GM13976 (cell line): ENCODE measurements at regions not wholly inside any gene's neighbourhood (a gene's known extent, or its start where the extent isn't known, plus 50 kb on each side); places are given as distances from the start of the nearest gene placed in this dataset.

Source experiments
- DNase-seq: peaks from one replicate; pipeline ENCODE4 v3.0.0; 2012; ENCODE audit warnings: low spot score
- in situ Hi-C: fragments of 300-500 bp; cut with MboI; formaldehyde crosslinking; loops from one replicate; pipeline ENCODE4 v1.12.0; 2022; ENCODE audit warnings: low sequenced_read_pairs, mixed read lengths, inconsistent platforms; ENCODE audit not compliant: unreplicated experiment
- TF ChIP-seq, protein P1 (sequence below): IDR thresholded peaks from 2 replicates; pipeline ENCODE4 v1.5.1; 2012; ENCODE audit warnings: borderline replicate concordance, mild to moderate bottlenecking; ENCODE audit not compliant: insufficient read depth; ENCODE audit errors: extremely low read depth, missing control alignments, control extremely low read depth

DNA sequence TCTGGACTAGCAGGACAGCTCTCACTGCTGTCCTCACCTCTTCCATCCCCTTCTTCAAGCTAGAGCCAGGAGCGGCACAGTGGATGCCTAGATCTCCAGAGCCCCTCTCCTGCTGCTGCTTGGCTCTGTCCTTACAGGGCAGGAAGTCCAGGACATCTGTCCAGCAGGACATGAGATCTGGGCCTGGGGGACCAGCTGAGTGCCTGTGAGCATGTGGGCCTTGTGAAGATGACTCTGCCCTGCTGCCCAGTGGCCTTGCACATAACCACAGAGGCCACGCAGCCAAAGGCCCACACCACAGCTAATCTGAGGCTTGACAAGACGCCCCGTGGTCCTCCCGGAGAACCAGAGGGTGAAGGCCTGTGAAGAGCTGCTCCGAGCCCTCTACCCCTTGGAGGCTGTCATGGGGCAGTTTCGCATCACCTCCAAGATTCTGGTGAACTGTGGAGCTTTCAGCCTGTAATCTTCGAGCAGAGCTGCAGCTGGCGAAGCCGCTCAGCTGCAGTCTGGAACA lies 516.7 kb upstream of the HS6ST1 start:
- in situ Hi-C loops, result no loop called here
- no peak for DNase-seq
- TF ChIP-seq, protein P1, sequence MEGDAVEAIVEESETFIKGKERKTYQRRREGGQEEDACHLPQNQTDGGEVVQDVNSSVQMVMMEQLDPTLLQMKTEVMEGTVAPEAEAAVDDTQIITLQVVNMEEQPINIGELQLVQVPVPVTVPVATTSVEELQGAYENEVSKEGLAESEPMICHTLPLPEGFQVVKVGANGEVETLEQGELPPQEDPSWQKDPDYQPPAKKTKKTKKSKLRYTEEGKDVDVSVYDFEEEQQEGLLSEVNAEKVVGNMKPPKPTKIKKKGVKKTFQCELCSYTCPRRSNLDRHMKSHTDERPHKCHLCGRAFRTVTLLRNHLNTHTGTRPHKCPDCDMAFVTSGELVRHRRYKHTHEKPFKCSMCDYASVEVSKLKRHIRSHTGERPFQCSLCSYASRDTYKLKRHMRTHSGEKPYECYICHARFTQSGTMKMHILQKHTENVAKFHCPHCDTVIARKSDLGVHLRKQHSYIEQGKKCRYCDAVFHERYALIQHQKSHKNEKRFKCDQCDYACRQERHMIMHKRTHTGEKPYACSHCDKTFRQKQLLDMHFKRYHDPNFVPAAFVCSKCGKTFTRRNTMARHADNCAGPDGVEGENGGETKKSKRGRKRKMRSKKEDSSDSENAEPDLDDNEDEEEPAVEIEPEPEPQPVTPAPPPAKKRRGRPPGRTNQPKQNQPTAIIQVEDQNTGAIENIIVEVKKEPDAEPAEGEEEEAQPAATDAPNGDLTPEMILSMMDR, result no peak

DNA sequence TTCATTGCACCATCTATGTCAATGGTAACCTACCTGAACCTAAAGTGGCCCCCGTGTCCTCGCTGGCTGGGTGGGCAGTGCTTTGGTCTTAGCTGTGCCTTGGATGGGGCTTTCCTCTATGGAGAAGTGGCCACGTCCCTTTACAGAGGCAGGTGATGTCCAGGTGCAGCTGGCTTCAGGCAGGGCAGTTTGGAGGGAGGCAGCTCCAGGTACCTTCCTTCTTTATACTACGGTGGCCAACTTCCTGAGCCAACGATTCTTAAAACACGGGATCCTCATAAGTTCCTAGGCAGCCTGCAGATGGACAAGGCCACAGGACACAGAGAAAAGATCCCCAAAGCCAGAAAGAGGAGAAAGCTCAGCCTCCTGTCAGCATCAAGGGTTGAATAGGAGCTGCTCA lies 517.3 kb upstream of the HS6ST1 start:
- in situ Hi-C loops, result no loop called here
- TF ChIP-seq, protein P1, result no peak
- no peak for DNase-seq

DNA sequence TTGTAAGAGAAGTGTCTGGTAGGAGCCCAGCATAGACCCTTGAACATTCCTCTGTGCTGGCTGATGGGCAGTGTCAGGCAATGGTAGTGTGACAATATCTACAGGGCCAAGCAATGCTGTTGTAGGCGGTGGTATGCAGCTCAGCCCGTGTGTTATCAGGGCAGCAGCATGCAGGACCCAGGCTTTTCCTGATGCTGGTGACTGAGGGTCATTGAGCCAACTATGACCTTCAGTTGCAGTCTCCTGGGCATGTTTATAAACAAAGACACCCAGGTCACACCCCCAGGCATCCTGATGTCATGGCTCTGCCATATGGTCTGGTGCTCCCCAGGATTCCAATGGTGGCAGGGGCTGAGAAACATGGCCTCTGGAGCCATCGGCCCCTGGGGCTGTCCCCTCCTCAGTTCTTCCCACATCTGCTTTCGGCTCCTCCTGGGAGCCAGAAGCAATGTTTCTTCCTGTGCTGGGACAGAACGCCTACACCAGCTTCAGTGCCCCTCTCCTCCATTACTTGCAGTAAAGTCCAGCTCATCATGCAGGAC lies 518.0 kb upstream of the HS6ST1 start:
- no peak for DNase-seq
- in situ Hi-C loops, result no loop called here
- TF ChIP-seq, protein P1, result no peak

DNA sequence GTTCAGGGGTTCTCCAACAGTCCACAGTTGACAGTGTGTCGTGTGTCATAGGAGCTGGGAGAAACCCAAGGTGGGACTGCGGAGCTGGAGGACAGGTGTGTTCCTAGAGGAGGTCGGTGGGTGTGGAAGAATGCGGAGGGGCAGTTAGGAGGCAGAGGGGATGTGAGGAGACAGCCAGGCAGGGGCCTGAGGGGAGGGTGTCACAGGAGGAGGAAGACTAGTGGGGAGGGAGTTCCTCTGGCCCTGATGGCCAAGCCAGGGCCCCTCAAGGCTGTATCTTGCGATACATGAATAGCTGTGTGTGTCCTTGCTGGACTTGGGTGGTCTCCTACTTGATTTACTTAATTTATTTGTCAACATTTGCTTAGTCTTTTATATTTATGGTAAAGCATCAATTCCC lies 519.6 kb upstream of the HS6ST1 start:
- DNase-seq, result no peak
- TF ChIP-seq, protein P1, result no peak
- in situ Hi-C loops, result no loop called here

DNA sequence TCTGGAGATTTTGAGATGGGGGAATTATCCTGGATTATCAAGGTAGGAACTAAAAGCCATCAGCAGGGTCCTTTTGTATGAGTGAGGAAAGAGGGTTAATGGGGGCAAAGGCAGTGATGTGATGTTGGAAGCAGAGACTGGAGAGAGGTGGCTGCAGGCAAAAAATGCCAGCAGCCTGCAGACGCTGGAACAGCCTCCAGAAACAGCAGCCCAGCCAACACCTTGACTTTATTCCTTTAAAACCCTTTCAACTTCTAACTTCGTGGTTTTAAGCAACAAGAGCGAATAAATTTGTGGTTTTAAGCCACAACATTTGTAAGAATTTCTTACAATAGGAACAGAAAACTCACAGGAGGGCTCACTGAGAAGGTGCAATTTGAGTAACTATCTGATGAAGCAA lies 523.1 kb upstream of the HS6ST1 start:
- no peak for DNase-seq
- in situ Hi-C loops, result no loop called here
- TF ChIP-seq, protein P1, result no peak

DNA sequence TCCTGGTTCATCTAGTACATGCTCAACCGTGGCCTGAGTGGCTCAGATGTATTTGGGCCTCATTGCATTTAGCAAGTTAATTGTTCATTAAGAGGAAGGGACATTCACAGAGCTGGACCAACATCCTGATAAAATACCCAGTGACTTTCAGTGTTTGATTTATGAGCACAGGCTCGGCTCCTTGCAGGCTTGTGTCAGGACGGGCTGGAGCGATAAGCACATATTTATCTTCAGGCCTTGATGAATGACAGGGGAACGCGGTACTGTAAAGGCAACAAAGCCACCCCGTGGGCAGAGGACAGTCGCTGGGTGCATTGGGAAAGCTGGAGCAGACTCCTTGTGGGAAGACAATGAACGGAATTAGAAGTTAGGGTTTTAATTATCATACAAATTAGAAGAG lies 548.6 kb upstream of the HS6ST1 start:
- no peak for DNase-seq
- TF ChIP-seq, protein P1, result no peak
- in situ Hi-C loops, result no loop called here
